Omental fat pad (tissue), 3 donors: ENCODE measurements at regions not wholly inside any gene's neighbourhood (a gene's known extent, or its start where the extent isn't known, plus 50 kb on each side); places are given as distances from the start of the nearest gene placed in this dataset.
"Not testable (repeated sequence)": the region's sequence is repeated elsewhere in the genome, so short reads cannot be mapped to it uniquely, and the experiment has no call there.

Source experiments
- ATAC-seq: fragments of 150-250 bp; one replicate; pipeline ENCODE4 v1.9.1; 2016; ENCODE audit warnings: mild to moderate bottlenecking, moderate library complexity; ENCODE audit not compliant: low FRiP score
- DNase-seq: peaks from one replicate; pipeline ENCODE4 v3.0.0-alpha.2; 2019; ENCODE audit warnings: low spot score
- CTCF ChIP-seq, 3 donors: fragments of 450-650 bp; IDR thresholded peaks; one replicate each; pipeline ENCODE4 v1.5.1; 2016 to 2017; ENCODE audit warnings: antibody characterized with exemption in 3 of 3, mild to moderate bottlenecking in 3 of 3, moderate library complexity in 2 of 3

DNA sequence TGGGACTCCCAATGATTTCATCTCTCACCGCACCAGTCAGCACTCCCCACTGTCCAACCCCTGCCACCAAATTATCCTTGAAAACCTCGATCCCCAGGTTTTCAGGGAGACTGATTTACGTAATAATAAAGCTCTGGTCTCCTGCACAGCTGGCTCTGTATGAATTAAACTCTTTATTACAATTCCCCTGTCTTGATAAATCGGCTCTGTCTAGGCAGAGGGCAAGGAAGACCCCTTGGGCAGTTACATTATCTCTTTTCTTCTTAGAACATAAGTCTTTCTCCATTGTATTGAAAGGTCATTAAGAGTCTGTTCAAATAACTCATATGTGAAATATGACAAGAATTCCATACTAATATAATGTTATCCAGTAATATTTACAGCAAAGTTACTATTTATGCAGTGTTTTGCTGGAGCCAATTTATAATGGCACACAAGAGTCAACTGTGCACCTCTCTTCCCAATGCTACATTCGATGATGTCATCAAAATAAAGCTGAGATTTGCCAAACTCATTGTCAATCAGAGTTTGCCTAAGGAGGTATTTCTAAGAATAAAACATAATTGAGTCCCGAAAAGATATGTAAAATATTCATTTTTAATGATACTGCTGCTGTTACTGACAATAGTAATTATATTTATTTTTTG is 1297.2 kb upstream of the LRRTM3 start:
- TF ChIP-seq CTCF (IDR thresholded peaks at IDR 0.05) = no peak
- DNase-seq = no peak
- no peak for ATAC-seq

GRCh38 chr10:65660006-65660405 is 1265.8 kb upstream of the LRRTM3 start:
- ATAC-seq (no peak), DNase-seq (no peak)
- no peak for TF ChIP-seq CTCF (IDR thresholded peaks at IDR 0.05)

GRCh38 chr10:65670087-65670486 is 1255.7 kb upstream of the LRRTM3 start:
- DNase-seq (no peak), ATAC-seq (no peak)
- TF ChIP-seq CTCF (IDR thresholded peaks at IDR 0.05) = no peak

DNA sequence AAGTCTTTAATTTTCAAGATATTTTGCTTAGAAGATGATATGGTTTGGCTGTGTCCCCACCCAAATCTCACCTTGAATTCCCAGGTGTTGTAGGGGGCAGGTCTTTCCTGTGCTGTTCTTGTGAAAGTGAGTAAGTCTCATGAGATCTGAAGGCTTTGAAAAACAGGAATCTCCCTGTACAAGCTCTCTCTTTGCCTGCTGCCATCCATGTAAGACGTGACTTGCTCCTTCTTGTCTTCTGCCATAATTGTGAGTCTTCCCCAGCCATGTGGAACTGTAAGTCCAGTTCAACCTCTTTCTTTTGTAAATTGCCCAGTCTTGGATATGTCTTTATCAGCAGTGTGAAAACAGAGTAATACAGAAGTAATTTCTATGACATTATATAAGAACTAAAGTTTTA is 1255.2 kb upstream of the LRRTM3 start:
- ATAC-seq = not testable (repeated sequence)

DNA sequence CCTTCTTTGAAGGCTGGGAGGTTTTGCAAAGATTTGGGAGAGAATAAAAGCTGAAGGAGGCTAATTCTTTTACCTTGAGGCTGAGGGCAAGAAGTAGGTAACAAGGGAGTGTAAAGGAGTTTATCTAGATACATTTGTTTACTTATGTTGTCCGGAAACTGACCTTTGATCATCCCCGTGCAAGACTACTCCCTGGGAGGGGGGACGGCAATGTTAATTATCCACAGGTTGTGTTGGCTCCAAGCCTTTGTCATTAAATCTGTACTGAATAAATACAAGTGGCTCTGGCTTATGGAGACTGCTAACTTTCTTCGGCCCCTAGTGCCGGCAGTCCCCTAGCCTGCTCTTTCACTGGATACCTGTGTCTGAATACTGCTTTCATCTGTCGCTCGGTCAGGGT is 1250.6 kb upstream of the LRRTM3 start:
- ATAC-seq (no peak), DNase-seq (no peak)
- TF ChIP-seq CTCF (IDR thresholded peaks at IDR 0.05) = no peak

More for the DNA sequence above, 1255.2 kb upstream of the LRRTM3 start:
- DNase-seq = not testable (repeated sequence)

DNA sequence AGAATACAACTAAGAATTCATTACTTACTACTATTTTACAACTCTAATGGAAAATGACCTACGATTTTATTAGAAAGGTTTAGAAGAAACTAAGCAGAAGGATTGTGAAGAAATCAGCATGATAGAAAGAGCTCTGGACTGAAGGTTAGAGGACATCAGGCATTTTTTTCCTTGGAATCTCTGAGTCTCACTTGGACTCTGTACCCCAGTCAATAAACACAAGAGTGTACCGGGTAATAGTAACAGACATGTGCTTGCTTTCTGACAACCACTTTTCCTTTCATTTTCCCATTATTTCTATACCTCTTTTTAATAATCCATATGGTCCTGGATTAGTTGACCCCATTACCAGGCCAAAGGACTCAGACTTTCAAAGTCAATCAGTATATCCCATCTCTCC is 1240.9 kb upstream of the LRRTM3 start:
- TF ChIP-seq CTCF (IDR thresholded peaks at IDR 0.05) = no peak
- no peak for ATAC-seq
- no peak for DNase-seq

DNA sequence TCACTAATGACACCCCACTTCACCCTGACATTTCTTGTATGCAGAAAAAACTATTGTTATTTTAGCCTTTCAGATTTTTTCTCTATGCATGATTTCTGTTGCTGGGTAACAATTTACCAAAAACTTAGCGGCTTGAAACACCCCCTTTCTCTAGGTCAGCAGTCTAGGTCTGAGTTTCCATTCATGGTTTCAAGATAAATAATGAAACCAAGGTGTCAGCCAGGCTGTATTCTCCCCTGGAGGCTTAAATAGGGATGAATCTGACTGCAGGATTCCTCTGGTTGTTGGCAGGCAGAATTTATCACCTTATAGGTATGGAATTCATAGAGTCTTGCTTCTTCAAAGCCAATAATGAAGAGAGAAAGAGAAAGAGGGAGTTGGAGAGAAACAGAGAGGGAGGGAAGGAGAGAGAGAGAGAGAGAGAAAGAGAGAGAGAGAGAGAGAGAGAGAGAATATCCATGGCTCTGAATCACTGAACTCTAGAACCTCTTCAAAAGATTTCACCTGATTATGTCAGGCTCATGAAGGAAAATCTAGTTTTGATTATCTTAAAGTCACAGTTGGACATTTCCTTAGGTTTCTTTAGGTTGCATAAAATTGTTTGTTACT is 1224.6 kb upstream of the LRRTM3 start:
- no peak for TF ChIP-seq CTCF (IDR thresholded peaks at IDR 0.05)
- ATAC-seq = no peak
- DNase-seq = no peak
